Transverse colon (tissue), 4 donors: ENCODE measurements at regions not wholly inside any gene's neighbourhood (a gene's known extent, or its start where the extent isn't known, plus 50 kb on each side); places are given as distances from the start of the nearest gene placed in this dataset.

Experiments used
- DNase-seq: peaks from one replicate; pipeline ENCODE4 v3.0.0-alpha.2; 2019
- H3K27ac ChIP-seq, 4 donors: fragments of 200-600 bp; sonication (generic); 2 replicates each; pipeline ENCODE4 v1.5.1; 2016 to 2018; ENCODE audit warnings: inconsistent platforms in 4 of 4
- H3K27me3 ChIP-seq: fragments of 200-600 bp; sonication (generic); 2 replicates; pipeline ENCODE4 v1.5.1; 2017; ENCODE audit warnings: inconsistent platforms
- H3K36me3 ChIP-seq, 4 donors: fragments of 200-600 bp; sonication (generic); 2 replicates each; pipeline ENCODE4 v1.5.1; 2017 to 2019; ENCODE audit warnings: inconsistent platforms in 4 of 4
- H3K4me1 ChIP-seq, 4 donors: fragments of 200-600 bp; sonication (generic); 2 replicates each; pipeline ENCODE4 v1.5.1; 2017 to 2020; ENCODE audit warnings: inconsistent platforms in 4 of 4
- H3K4me3 ChIP-seq, 4 donors: fragments of 200-600 bp; sonication (generic); 1 replicate in 1 of 4; 2 replicates in 3 of 4; pipeline versions ENCODE4 v1.5.1 to v1.6.1; 2017 to 2019; ENCODE audit warnings: inconsistent platforms in 4 of 4
- H3K9me3 ChIP-seq, 2 donors: fragments of 200-600 bp; sonication (generic); 2 replicates each; pipeline ENCODE4 v1.5.1; 2017 to 2019; ENCODE audit warnings: inconsistent platforms in 2 of 2
- CTCF ChIP-seq, 5 experiments: fragments of 200-600 bp in 3 of 5; fragments of 450-650 bp in 2 of 5; sonication (generic) in 3 of 5; IDR thresholded peaks; 1 replicate in 2 of 5; 2 replicates in 3 of 5; pipeline ENCODE4 v1.5.1; 2016 to 2017; ENCODE audit warnings: antibody characterized with exemption in 5 of 5, inconsistent platforms in 3 of 5, mild to moderate bottlenecking in 2 of 5, moderate library complexity in 1 of 5
- EP300 ChIP-seq: sonication (generic); formaldehyde crosslinking; IDR thresholded peaks from one replicate; pipeline ENCODE4 v1.6.1; 2017; ENCODE audit warnings: antibody characterized with exemption, low read depth
- POLR2A ChIP-seq: fragments of 450-650 bp; IDR thresholded peaks from one replicate; pipeline ENCODE4 v1.6.1; 2016; ENCODE audit warnings: antibody characterized with exemption, mild to moderate bottlenecking, moderate library complexity
- POLR2AphosphoS5 ChIP-seq, 3 donors: sonication (generic); formaldehyde crosslinking; IDR thresholded peaks; one replicate each; pipeline ENCODE4 v1.6.1; 2016; ENCODE audit warnings: antibody characterized with exemption in 3 of 3
- WGBS, 2 donors: methylation state at CpG; one replicate each; pipeline ENCODE4 v1.1.5; 2018; ENCODE audit warnings: low coverage in 1 of 2; 5-methylcytosine and 5-hydroxymethylcytosine counted together
- in situ Hi-C, 4 donors: fragments of 200-750 bp; cut with MboI; loops; one replicate each; pipeline versions ENCODE4 v1.15.0 to v1.15.1; 2017; ENCODE audit warnings: low sequenced_read_pairs in 3 of 4, low pct_ligation_motif_present in 1 of 4, low pct_unique_long_range_greater_than_20kb in 1 of 4
- intact Hi-C: fragments of 100-400 bp; cut with DNase I; formaldehyde crosslinking; loops from one replicate; pipeline ENCODE4 v1.15.1; 2023; ENCODE audit warnings: low total_unique reads

- no peak overlapping the region for H3K27ac ChIP-seq
- H3K27me3 ChIP-seq = peaks cover 5% of the 10 kb centered on the region
- no peaks in the 10 kb centered on the region for H3K36me3 ChIP-seq
- no peak overlapping the region for H3K4me3 ChIP-seq
- intact Hi-C loops (no loop called here), in situ Hi-C loops (no loop called here)
- H3K9me3 ChIP-seq = no peaks in the 10 kb centered on the region
- TF ChIP-seq POLR2AphosphoS5 (IDR thresholded peaks at IDR 0.05) (no peak), CTCF (IDR thresholded peaks at IDR 0.05) (no peak)
- H3K4me1 ChIP-seq = peaks cover 0 to 4% (median 0%) of the 10 kb centered on the region in 4 donors
- no peak for DNase-seq
- WGBS, 2 donors = 52 to 70% methylated on average over 4 of the region's 4 CpGs
Measured at GRCh38 chr3:23748398-23749110, 57.2 kb upstream of the UBE2E1 start.

GRCh38 chr3:23749609-23750008 lies 56.1 kb upstream of the UBE2E1 start:
- intact Hi-C loops (no loop called here), in situ Hi-C loops (no loop called here)
- no peak overlapping the region for H3K4me3 ChIP-seq
- H3K4me1 ChIP-seq = peaks cover 0 to 4% (median 0%) of the 10 kb centered on the region in 4 donors
- no peak for TF ChIP-seq POLR2A
- TF ChIP-seq POLR2AphosphoS5 (IDR thresholded peaks at IDR 0.05) = no peak
- no peak for TF ChIP-seq EP300
- TF ChIP-seq CTCF (IDR thresholded peaks at IDR 0.05) = no peak
- no peak overlapping the region for H3K27ac ChIP-seq
- DNase-seq = no peak
- H3K36me3 ChIP-seq = no peaks in the 10 kb centered on the region
- H3K27me3 ChIP-seq = no peaks in the 10 kb centered on the region
- 82 to 89% methylated on average over 4 of the region's 4 CpGs for WGBS, 2 donors
- H3K9me3 ChIP-seq = no peaks in the 10 kb centered on the region

GRCh38 chr3:23750573-23751210 lies 55.1 kb upstream of the UBE2E1 start:
- WGBS, 2 donors = 52 to 61% methylated on average over 7 to 11 of the region's 11 CpGs

More at GRCh38 chr3:23750573-23751210, 55.1 kb upstream of the UBE2E1 start:
- Histone ChIP-seq H3K36me3 (no peaks in the 10 kb centered on the region), H3K9me3 (no peaks in the 10 kb centered on the region), H3K4me3 (no peak overlapping the region), H3K27me3 (no peaks in the 10 kb centered on the region), H3K27ac (no peak overlapping the region), H3K4me1 (peaks cover 0 to 4% (median 0%) of the 10 kb centered on the region in 4 donors)
- in situ Hi-C loops (no loop called here), intact Hi-C loops (no loop called here)
- no peak for DNase-seq
- no peak for TF ChIP-seq POLR2A
- no peak for TF ChIP-seq POLR2AphosphoS5 (IDR thresholded peaks at IDR 0.05)
- no peak for TF ChIP-seq CTCF (IDR thresholded peaks at IDR 0.05)
- TF ChIP-seq EP300 = no peak
